Hepatocyte (in vitro differentiated cells): ENCODE measurements at regions not wholly inside any gene's neighbourhood (a gene's known extent, or its start where the extent isn't known, plus 50 kb on each side); places are given as distances from the start of the nearest gene placed in this dataset.

Experiments used
- DNase-seq: peaks from one replicate; pipeline ENCODE4 v3.0.0-alpha.2; 2016; ENCODE audit warnings: low spot score
- H2AFZ ChIP-seq: fragments of 200-600 bp; sonication (generic); 2 replicates; pipeline ENCODE4 v1.6.0; 2016; ENCODE audit warnings: antibody characterized with exemption, mild to moderate bottlenecking
- H3K27ac ChIP-seq: fragments of 200-600 bp; sonication (generic); 2 replicates; pipeline ENCODE4 v1.5.1; 2016; ENCODE audit warnings: mild to moderate bottlenecking
- H3K27me3 ChIP-seq: fragments of 200-600 bp; sonication (generic); 2 replicates; pipeline ENCODE4 v1.6.1; 2016
- H3K36me3 ChIP-seq: fragments of 200-600 bp; sonication (generic); replicated peaks from 2 replicates; pipeline ENCODE4 v1.5.1; 2016; ENCODE audit warnings: low read depth; ENCODE audit not compliant: insufficient read depth
- H3K4me1 ChIP-seq: fragments of 200-600 bp; sonication (generic); 2 replicates; pipeline ENCODE4 v1.5.1; 2016; ENCODE audit warnings: mild to moderate bottlenecking, moderate library complexity; ENCODE audit not compliant: insufficient read depth
- H3K4me2 ChIP-seq: fragments of 200-600 bp; sonication (generic); 2 replicates; pipeline ENCODE4 v1.6.0; 2016
- H3K4me3 ChIP-seq: fragments of 200-600 bp; sonication (generic); 2 replicates; pipeline ENCODE4 v1.5.1; 2016; ENCODE audit warnings: mild to moderate bottlenecking
- H3K79me2 ChIP-seq: fragments of 200-600 bp; sonication (generic); 2 replicates; pipeline ENCODE4 v1.6.0; 2017; ENCODE audit warnings: mild to moderate bottlenecking
- H3K9me2 ChIP-seq: fragments of 200-600 bp; sonication (generic); replicated peaks from 2 replicates; pipeline ENCODE4 v1.6.0; 2017; ENCODE audit warnings: mild to moderate bottlenecking; ENCODE audit not compliant: insufficient read depth
- H3K9me3 ChIP-seq: fragments of 200-600 bp; sonication (generic); 2 replicates; pipeline ENCODE4 v1.5.1; 2016; ENCODE audit warnings: low read depth, mild to moderate bottlenecking
- H4K20me1 ChIP-seq: fragments of 200-600 bp; sonication (generic); 2 replicates; pipeline ENCODE4 v1.6.0; 2016; ENCODE audit warnings: mild to moderate bottlenecking; ENCODE audit not compliant: insufficient read depth, poor library complexity, severe bottlenecking
- CTCF ChIP-seq: fragments of 200-600 bp; sonication (generic); IDR thresholded peaks from 2 replicates; pipeline ENCODE4 v1.5.1; 2016; ENCODE audit warnings: antibody characterized with exemption, mild to moderate bottlenecking; ENCODE audit not compliant: poor library complexity
- EZH2 ChIP-seq: fragments of 200-600 bp; sonication (generic); IDR thresholded peaks from 2 replicates; pipeline ENCODE4 v1.6.1; 2016; ENCODE audit warnings: antibody characterized with exemption, mild to moderate bottlenecking, borderline replicate concordance
- EZH2phosphoT487 ChIP-seq: fragments of 200-600 bp; sonication (generic); IDR thresholded peaks from one replicate; pipeline ENCODE4 v1.6.1; 2018; ENCODE audit warnings: antibody characterized with exemption, mild to moderate bottlenecking, low read depth, moderate library complexity; ENCODE audit not compliant: unreplicated experiment, severe bottlenecking
- WGBS: methylation state at CpG from one replicate; pipeline ENCODE4 v1.1.6; 2016; ENCODE audit warnings: low lambda C conversion rate; ENCODE audit errors: missing lambda C conversion rate; 5-methylcytosine and 5-hydroxymethylcytosine counted together

DNA sequence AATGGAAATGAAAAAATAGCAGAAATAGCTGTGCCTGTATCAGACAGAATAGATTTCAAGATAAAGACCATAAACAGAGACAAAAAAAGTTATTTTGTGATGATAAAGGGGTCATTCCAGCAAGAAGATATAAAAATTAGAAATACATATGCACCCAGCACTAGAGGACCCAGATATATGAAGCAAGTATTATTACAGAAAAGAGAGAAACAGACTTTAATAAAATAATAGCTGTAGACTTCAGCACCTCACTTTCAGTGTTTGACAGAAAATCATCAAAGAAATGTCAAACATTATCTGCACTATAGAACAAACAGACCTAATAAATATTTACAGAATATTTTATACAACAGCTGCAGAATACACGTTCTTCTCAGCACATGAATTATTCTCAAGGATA lies 783.7 kb downstream of the PLOD2 start:
- H2AFZ ChIP-seq = no peak overlapping the region
- H3K27ac ChIP-seq = no peak overlapping the region
- H3K36me3 ChIP-seq = no peaks in the 10 kb centered on the region
- H3K9me3 ChIP-seq = no peaks in the 10 kb centered on the region
- WGBS = 67% methylated on average over 1 of the region's 1 CpG
- H3K79me2 ChIP-seq = no peaks in the 10 kb centered on the region
- no peak for DNase-seq
- H3K9me2 ChIP-seq = no peaks in the 10 kb centered on the region
- H4K20me1 ChIP-seq = no peaks in the 10 kb centered on the region
- H3K4me2 ChIP-seq = no peak overlapping the region
- no peaks in the 10 kb centered on the region for H3K27me3 ChIP-seq
- TF ChIP-seq EZH2phosphoT487 (no peak), CTCF (no peak), EZH2 (no peak)
- H3K4me3 ChIP-seq = no peak overlapping the region
- no peaks in the 10 kb centered on the region for H3K4me1 ChIP-seq

DNA sequence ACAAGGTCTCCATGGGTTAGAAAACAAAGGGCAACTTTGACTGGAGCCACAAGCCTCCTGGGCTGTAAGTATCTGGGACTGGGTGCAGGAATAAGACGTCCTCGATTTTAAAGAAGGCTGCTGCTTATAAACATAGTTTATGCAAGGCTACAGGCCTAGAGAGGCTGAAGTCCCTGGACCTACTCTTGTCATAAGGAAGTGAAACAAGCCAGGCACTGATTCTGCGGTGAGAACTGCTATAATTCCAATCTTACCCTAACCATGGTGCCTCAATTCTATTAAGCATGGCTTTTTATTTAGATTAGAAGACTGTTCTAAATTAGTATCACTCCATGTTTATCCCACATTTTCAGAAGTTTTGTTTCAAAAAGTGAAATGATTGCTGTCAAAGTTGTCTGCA lies 777.6 kb downstream of the PLOD2 start:
- Histone ChIP-seq H2AFZ (no peak overlapping the region), H4K20me1 (no peaks in the 10 kb centered on the region), H3K4me1 (no peaks in the 10 kb centered on the region), H3K36me3 (no peaks in the 10 kb centered on the region), H3K4me3 (no peak overlapping the region), H3K27me3 (no peaks in the 10 kb centered on the region), H3K27ac (no peak overlapping the region), H3K9me2 (no peaks in the 10 kb centered on the region), H3K4me2 (no peak overlapping the region), H3K79me2 (no peaks in the 10 kb centered on the region), H3K9me3 (no peaks in the 10 kb centered on the region)
- no peak for TF ChIP-seq CTCF
- TF ChIP-seq EZH2phosphoT487 = no peak
- TF ChIP-seq EZH2 = no peak
- 70% methylated on average over 3 of the region's 3 CpGs for WGBS
- DNase-seq = no peak

DNA sequence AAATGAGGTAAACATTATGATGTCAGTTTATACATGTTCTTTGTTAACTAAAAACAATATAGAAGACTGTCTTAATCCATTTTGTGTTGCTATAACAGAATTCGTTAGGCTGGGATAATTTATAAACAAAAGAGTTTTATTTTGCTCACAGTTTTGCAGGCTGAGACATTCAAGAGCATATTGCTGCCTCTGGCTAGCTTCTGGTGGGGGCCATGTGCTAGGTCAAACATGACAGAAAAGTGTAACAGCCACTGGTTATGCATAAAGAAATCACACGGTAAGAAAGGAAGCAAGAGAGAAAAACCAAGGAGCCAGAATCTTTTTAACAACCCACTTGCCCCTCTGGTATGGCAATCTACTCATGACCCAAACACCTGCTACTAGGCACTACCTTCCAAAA lies 776.7 kb downstream of the PLOD2 start:
- H3K27ac ChIP-seq = no peak overlapping the region
- H3K36me3 ChIP-seq = no peaks in the 10 kb centered on the region
- H3K4me2 ChIP-seq = no peak overlapping the region
- TF ChIP-seq EZH2 (no peak), CTCF (no peak), EZH2phosphoT487 (no peak)
- no peak for DNase-seq
- no peaks in the 10 kb centered on the region for H3K79me2 ChIP-seq
- H4K20me1 ChIP-seq = no peaks in the 10 kb centered on the region
- H3K9me2 ChIP-seq = no peaks in the 10 kb centered on the region
- H3K27me3 ChIP-seq = no peaks in the 10 kb centered on the region
- H3K9me3 ChIP-seq = no peaks in the 10 kb centered on the region
- H3K4me3 ChIP-seq = no peak overlapping the region
- WGBS = 71% methylated on average over 2 of the region's 2 CpGs
- no peak overlapping the region for H2AFZ ChIP-seq
- no peaks in the 10 kb centered on the region for H3K4me1 ChIP-seq

DNA sequence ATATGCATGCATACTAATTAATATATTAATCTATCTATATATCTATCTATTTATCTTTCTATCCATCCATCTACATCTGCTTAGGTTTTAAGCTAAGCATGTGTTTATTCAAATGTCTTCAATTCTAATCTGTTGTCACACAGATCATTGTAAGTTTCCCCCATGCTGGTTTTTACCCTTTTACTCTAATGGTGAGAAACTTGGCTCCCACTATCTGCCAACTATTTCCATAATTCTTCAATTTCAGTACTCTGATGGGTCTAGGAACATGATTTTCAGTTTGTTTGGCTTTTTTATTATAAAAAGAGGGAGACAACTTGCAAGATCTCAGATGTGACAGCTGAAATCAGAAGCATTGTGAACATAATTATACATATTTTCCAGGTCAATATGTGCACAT lies 773.8 kb downstream of the PLOD2 start:
- Histone ChIP-seq H3K9me3 (no peaks in the 10 kb centered on the region), H3K4me2 (no peak overlapping the region), H3K79me2 (no peaks in the 10 kb centered on the region), H2AFZ (no peak overlapping the region), H3K27me3 (no peaks in the 10 kb centered on the region), H4K20me1 (no peaks in the 10 kb centered on the region), H3K4me3 (no peak overlapping the region), H3K27ac (no peak overlapping the region), H3K4me1 (no peaks in the 10 kb centered on the region), H3K9me2 (no peaks in the 10 kb centered on the region), H3K36me3 (no peaks in the 10 kb centered on the region)
- TF ChIP-seq CTCF = no peak
- no peak for TF ChIP-seq EZH2phosphoT487
- TF ChIP-seq EZH2 = no peak
- no peak for DNase-seq
